ENCODE measurements at regions not wholly inside any gene's neighbourhood (a gene's known extent, or its start where the extent isn't known, plus 50 kb on each side); places are given as distances from the start of the nearest gene placed in this dataset.
A peak's percentile ranks its signal among the peaks of the same experiment; 100 is the strongest.
"Not testable (repeated sequence)": the region's sequence is repeated elsewhere in the genome, so short reads cannot be mapped to it uniquely, and the experiment has no call there.

DNA sequence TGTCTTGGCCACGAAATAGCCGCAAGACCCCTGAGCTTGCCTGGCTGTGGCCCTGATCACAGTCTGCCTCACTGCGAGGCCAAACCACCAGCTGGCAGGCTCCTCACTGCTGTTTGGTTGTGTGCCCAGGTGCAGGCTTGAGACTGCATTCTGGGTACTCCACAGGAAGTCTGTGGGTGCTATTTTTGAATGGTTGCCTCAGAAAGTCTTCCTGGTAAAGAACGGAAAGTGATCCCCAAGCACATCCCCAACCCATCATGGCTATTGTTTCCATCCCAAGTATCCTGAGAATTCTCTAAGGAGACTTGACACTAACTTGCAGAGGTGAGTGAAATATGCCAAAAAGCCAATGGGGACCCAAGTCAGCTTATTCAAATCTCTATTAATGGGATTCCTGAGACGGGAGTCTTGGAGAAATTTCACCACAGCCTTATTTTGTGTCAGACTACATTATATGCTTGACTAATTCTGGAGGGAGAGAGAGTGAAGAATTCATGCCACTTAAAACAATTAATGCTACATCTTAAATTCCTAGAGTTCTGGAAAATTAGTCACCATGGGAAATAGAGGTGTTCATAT, 170.9 kb downstream of the RAMP3 start:
- no peaks in the 10 kb centered on the region for H3K27me3 ChIP-seq
- no peak overlapping the region for H3K27ac ChIP-seq
- no peak overlapping the region for H3K4me3 ChIP-seq
- intact Hi-C loops (cut with DNase I; ENCODE audit: low total_unique reads): no loop called here
- TF ChIP-seq POLR2A (IDR thresholded peaks at IDR 0.05) (no peak), POLR2AphosphoS5 (IDR thresholded peaks at IDR 0.05) (no peak), CTCF (IDR thresholded peaks at IDR 0.05) (no peak)
- peaks cover 12 to 13% of the 10 kb centered on the region in 2 donors for H3K9me3 ChIP-seq
- DNase-seq (ENCODE audit: low spot score in 2 of 2): no peak
- no peaks in the 10 kb centered on the region for H3K4me1 ChIP-seq
- no peaks in the 10 kb centered on the region for H3K36me3 ChIP-seq

DNA sequence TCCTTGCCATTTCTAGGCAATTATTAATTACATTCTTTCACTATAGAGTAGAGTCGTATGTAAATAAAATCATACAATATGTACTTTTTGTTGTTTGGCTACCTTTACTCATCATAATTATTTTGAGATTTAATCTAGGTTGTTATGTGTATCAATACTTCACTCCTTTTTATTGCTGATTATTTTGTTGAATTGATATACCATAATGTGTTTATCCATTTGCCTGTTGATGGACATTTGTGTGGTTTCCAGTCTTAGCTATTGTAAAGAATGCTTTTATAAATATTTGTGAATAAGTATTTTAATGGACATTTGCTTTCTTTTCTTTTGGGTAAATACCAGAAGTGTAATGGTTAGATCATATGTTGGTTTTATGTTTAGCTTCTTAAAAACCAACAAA, 174.0 kb downstream of the RAMP3 start:
- no peak for DNase-seq (ENCODE audit: low spot score in 2 of 2)
- intact Hi-C loops (cut with DNase I; ENCODE audit: low total_unique reads): no loop called here
- no peak overlapping the region for H3K27ac ChIP-seq
- no peak for TF ChIP-seq CTCF (IDR thresholded peaks at IDR 0.05)
- TF ChIP-seq POLR2AphosphoS5 (IDR thresholded peaks at IDR 0.05): no peak
- no peak for TF ChIP-seq POLR2A (IDR thresholded peaks at IDR 0.05)
- H3K4me3 ChIP-seq: no peak overlapping the region
- no peaks in the 10 kb centered on the region for H3K27me3 ChIP-seq
- no peaks in the 10 kb centered on the region for H3K4me1 ChIP-seq
- no peaks in the 10 kb centered on the region for H3K36me3 ChIP-seq
- peaks cover 13 to 22% of the 10 kb centered on the region in 2 donors for H3K9me3 ChIP-seq

- H3K36me3 ChIP-seq; H3K4me1 ChIP-seq; H3K27me3 ChIP-seq; H3K27ac ChIP-seq; intact Hi-C loops (cut with DNase I; ENCODE audit: low total_unique reads); H3K4me3 ChIP-seq; DNase-seq (ENCODE audit: low spot score in 2 of 2): not testable (repeated sequence)
- H3K9me3 ChIP-seq: peaks cover 13 to 22% of the 10 kb centered on the region in 2 donors
Observed at GRCh38 chr7:45335024-45335423, 177.4 kb downstream of the RAMP3 start.

GRCh38 chr7:45342236-45342635, 184.6 kb downstream of the RAMP3 start:
- H3K27me3 ChIP-seq: no peaks in the 10 kb centered on the region
- H3K4me1 ChIP-seq: no peaks in the 10 kb centered on the region
- TF ChIP-seq CTCF (IDR thresholded peaks at IDR 0.05) (no peak), POLR2A (IDR thresholded peaks at IDR 0.05) (no peak), POLR2AphosphoS5 (IDR thresholded peaks at IDR 0.05) (no peak)

GRCh38 chr7:45343746-45344145, 186.2 kb downstream of the RAMP3 start:
- no peaks in the 10 kb centered on the region for H3K4me1 ChIP-seq
- no peaks in the 10 kb centered on the region for H3K36me3 ChIP-seq
- H3K4me3 ChIP-seq: no peak overlapping the region
- H3K27ac ChIP-seq: no peak overlapping the region
- H3K9me3 ChIP-seq: no peaks in the 10 kb centered on the region
- intact Hi-C loops (cut with DNase I; ENCODE audit: low total_unique reads): no loop called here
- no peak for DNase-seq (ENCODE audit: low spot score in 2 of 2)
- TF ChIP-seq POLR2AphosphoS5 (IDR thresholded peaks at IDR 0.05) (no peak), CTCF (IDR thresholded peaks at IDR 0.05) (no peak), POLR2A (IDR thresholded peaks at IDR 0.05) (no peak)
- no peaks in the 10 kb centered on the region for H3K27me3 ChIP-seq

More at GRCh38 chr7:45342236-45342635, 184.6 kb downstream of the RAMP3 start:
- Histone ChIP-seq H3K9me3 (no peaks in the 10 kb centered on the region), H3K36me3 (no peaks in the 10 kb centered on the region), H3K27ac (no peak overlapping the region), H3K4me3 (no peak overlapping the region)
- no peak for DNase-seq (ENCODE audit: low spot score in 2 of 2)
- intact Hi-C loops (cut with DNase I; ENCODE audit: low total_unique reads): no loop called here

- intact Hi-C loops (cut with DNase I; ENCODE audit: low total_unique reads): no loop called here
- no peaks in the 10 kb centered on the region for H3K36me3 ChIP-seq
- no peak for DNase-seq (ENCODE audit: low spot score in 2 of 2)
- no peaks in the 10 kb centered on the region for H3K4me1 ChIP-seq
- H3K4me3 ChIP-seq: no peak overlapping the region
- peak overlapping the region in 1 of 2 donors; percentile 32 for H3K27ac ChIP-seq
- TF ChIP-seq POLR2A (IDR thresholded peaks at IDR 0.05) (no peak), POLR2AphosphoS5 (IDR thresholded peaks at IDR 0.05) (no peak)
- no peaks in the 10 kb centered on the region for H3K27me3 ChIP-seq
- no peaks in the 10 kb centered on the region for H3K9me3 ChIP-seq
Observed at GRCh38 chr7:45347804-45348203, 190.2 kb downstream of the RAMP3 start.
